GM18498 (cell line): ENCODE measurements at regions not wholly inside any gene's neighbourhood (a gene's known extent, or its start where the extent isn't known, plus 50 kb on each side); places are given as distances from the start of the nearest gene placed in this dataset.

ENCODE experiments used
- ATAC-seq: cut with Tn5 transposase; IDR thresholded peaks from one replicate; pipeline ENCODE4 v1.9.1; 2021; ENCODE audit warnings: mild to moderate bottlenecking, moderate library complexity; ENCODE audit not compliant: unreplicated experiment

DNA sequence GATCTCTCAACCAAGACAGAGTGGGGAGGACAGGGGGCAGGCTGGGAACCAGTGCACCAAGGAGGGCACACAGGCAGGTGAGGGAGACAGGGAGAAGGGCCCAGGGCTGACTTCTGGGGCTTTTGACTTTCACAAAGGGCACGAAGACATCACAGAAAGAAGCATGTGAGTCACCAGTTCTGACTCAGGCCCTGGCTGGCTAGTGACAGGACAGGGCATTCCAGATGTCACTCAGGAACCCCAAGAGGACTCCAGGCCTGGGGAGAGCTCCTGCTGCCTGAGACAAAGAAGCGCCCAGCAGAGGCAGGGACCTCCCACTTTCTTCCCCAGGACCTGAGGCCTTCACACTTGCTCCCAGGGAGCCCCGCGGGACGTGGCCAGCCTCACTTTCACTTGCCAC, 497.2 kb downstream of the BUD13 start:
- no peak for ATAC-seq

DNA sequence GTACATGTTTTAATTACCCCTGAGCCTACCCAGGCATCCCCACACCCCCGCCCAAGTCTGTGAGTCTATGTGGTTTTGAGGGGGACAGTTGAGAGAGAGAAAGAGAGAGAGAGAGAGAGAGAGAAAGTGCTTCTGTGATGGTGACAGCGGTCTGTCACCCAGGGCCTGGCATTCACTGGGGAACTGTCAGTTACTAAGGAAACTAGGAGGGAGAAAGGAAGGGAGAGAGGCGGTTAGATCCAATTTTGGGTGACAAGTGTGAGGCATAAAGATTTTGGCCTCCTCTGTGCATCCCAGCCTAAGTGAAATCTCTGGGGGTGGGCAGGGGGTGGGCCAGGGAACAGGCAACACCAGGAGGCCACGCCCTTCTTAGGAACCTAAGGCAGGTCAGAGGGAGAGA, 498.3 kb downstream of the BUD13 start:
- no peak for ATAC-seq

GRCh38 chr11:116272181-116272789, 500.5 kb downstream of the BUD13 start:
- no peak for ATAC-seq

GRCh38 chr11:116271479-116271878, 501.3 kb downstream of the BUD13 start:
- ATAC-seq: no peak

DNA sequence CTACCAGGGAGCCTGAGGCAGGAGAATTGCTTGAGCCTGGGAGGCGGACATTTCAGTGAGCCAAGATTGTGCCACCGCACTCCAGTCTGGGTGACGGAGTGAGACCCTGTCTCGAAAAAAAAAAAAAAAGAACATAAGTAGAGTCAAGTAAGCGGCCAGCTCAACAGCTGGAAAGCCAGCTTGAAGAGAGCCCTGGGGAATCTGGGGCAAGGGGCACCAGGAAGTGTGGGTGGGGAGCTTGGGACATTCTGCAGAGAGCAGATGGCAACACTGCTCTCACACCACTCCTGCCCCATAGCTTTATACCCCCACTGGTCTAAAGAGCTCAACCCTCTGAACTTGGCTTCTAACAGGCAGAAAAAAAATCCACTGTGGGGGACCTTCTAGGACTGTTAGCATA, 505.6 kb downstream of the BUD13 start:
- no peak for ATAC-seq

- ATAC-seq: no peak
Measured at GRCh38 chr11:116263770-116264169, 509.0 kb downstream of the BUD13 start.

GRCh38 chr11:116263019-116263418, 509.8 kb downstream of the BUD13 start:
- no peak for ATAC-seq

GRCh38 chr11:116262370-116262769, 510.4 kb downstream of the BUD13 start:
- no peak for ATAC-seq

DNA sequence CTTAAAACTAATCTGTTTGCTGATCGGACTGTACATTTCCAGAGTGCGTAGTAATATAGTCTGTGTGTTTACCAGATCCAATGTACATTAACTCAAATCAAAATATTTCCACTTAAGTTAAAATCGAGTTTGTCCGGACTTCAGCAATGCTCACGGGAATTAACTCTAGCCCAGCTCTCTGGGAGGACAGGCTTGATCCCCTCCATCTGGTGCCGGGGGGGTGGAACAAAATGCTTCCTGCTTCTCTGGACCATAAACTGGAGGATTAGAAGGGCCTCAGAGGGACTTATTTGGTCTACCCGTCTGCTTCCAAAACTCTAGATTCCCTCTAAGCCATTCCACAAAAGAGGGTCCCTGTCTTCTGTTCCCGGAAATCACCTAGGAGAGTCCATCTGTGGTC, 511.2 kb downstream of the BUD13 start:
- no peak for ATAC-seq

DNA sequence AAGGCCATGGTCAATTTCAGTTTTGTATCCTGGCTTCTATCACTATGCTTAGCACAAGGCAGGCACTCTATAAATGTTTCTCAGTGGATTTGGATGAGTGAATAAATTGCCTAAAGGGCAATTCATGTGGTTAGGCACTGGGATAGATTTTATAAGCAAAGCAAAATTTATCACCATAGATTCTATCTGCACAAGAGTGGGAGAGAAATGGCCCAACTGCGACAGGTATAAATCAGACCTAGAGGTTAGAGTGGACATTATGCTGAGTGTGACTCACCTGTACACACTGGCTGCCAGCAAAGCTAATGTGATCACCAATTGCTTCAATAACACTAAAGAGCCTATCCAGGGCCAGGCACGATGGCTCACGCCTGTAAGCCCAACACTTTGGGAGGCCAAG, 514.0 kb downstream of the BUD13 start:
- ATAC-seq: no peak

DNA sequence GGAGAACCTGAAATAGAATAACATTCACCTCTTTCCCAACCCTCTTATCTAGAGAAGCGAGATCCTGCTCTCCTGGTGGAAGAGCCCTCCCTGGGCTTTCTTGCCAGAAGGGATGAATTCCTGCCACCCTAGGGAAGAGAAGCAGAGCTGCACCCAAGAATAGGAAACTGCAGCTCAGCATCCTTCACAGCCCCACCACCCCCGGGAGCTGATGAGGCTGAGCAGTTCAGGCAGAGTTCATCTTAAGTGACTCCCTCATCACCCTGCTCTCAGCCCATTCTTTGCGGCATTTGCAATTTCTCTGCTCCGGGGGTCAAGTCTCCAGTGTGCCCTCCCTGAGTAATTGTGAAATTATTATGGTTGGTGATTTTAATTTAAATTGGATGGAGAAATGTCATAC, 514.9 kb downstream of the BUD13 start:
- ATAC-seq: no peak

- ATAC-seq: peak; percentile 53
Measured at GRCh38 chr11:116257092-116257491, 515.7 kb downstream of the BUD13 start.

DNA sequence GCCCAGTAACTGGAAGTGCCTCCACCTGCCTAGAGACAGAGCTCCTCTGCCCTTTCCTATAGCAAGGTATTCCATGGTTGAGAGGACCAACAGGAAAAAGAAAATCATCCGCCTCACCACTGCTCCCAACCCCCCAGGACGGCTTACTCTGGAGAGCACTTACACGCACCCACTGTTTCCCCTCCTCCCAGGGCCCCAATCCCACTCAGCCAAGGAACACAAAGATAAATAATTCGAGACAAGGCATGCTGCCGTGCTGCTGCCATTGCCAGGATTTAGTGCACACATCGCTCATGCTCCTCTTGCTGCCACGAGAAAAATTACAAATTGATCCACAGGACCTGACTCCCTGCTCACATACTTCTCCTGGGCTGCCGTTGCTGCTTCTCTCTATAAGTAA, 516.6 kb downstream of the BUD13 start:
- no peak for ATAC-seq

DNA sequence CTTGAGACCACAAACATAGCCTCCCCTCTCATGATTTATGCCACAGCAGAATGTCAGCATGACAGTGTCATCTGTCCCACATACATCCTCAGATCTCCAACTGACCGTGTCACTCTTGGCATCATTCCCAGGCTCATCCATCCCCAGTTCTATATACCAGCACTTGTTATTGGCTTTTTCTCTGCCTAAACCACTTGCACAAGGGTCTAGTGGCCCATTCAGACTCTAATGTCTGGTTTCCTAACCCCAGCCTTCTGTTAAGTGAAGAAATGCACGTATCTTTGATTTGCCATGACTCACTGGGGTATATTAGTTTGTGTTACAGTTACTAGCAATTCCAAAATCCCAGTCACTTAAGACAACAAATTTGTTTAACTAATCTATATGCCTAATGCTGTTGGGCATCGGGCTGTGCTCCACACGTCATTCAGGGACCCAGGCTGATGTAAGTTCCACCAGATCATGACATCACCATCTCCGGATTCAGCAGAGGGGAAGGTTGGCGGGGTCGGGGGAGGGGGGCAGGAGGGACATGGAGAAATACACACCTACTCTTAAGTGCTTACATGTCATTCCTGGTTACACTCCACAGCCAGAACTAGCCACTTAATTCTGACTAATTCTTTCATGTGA, 517.4 kb downstream of the BUD13 start:
- ATAC-seq: no peak

GRCh38 chr11:116250155-116250554, 522.6 kb downstream of the BUD13 start:
- no peak for ATAC-seq

GRCh38 chr11:116249561-116249960, 523.2 kb downstream of the BUD13 start:
- no peak for ATAC-seq

DNA sequence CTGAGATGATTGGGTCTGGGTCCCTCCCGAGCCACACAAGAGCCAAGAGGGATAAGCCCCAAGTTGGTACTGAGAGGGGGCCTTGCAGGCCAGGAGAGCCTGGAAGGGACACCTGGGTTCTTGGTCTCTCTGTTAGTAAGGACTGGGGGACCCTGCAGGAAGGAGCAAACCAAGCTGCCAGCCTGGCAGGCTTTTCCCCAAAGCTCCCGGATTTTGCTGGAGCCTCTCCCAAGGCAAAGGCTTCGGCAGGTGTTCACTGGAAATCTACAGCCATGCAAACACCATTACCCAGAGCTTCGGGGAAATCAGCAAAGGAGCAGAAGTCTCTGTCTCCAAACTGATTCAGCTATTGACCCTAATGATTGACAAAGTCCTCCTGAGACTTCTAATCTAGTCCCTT, 527.9 kb downstream of the BUD13 start:
- ATAC-seq: no peak

DNA sequence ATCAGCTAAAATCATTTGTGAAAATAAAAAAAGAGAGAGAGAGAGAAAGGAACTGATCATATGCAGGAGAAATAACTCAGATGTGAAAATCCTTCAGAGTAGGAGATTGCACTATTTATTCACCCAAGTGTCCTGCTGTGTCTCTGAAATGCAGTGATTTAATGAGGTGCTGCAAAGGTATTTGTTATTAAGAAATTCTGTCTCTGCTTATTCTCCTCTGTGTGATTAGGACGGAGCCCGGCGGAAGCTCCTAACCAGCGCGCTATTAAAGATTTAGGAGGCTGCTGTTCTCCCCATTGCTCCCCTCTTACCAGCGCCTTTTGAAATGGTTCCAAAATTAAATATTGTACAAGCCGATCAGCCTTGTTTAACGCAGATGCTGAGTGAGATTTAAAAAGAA, 528.3 kb downstream of the BUD13 start:
- no peak for ATAC-seq

DNA sequence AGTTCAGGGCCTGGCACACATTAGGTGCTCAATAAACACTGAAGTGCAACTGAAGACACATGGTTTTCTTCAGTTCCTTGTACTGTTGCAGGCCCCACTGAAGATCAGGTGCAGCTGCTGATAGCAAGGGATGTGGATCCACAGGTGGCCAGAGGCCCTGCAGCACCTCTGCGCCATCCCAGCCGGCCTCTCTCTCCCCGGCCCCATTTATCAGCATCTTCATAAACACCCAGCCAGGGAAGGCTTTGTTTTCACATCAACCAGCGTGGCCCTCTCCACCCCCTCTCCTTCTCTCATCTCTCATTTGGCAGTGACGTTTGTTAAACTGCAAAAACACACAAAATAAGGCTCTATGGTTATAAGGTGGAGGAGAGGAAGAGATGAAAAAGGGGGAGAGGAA, 528.8 kb downstream of the BUD13 start:
- ATAC-seq: no peak

DNA sequence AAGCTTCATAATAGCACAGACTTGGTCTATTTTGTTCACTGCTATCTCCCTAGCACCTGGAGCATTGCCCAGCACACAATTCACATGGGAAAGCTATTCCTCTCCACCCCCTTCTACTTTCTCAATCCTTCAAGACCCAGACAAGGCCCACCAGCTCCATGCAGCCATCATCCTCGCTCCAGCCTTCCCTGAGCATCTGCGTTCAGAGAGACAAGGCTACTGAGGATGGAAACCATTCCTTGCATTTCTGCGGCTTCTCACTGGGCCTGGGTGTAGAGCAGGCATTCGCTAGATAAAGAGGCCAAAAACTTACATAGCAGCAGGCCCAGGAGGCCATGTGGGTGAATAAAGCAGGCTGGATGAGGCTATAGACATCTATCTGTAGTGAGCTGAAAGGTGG, 530.8 kb downstream of the BUD13 start:
- no peak for ATAC-seq

DNA sequence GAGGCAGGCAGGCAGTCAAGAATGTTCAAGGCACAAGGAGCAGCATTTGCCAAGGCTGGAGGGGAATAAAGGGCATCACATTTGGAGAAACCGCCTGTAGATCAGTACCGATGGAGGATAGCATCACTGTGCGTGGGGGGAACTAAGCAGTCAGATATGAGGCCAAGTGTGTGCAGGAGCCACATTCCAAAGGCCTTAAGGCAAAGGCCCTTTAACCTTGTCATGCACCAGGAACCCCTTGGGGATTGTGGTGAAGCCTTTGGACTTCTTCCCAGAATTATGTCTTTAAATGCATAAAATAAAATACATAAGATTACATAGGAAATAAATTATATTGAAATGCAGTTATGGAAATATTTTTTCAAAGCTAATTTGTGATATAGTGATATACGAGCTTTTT, 532.1 kb downstream of the BUD13 start:
- no peak for ATAC-seq

DNA sequence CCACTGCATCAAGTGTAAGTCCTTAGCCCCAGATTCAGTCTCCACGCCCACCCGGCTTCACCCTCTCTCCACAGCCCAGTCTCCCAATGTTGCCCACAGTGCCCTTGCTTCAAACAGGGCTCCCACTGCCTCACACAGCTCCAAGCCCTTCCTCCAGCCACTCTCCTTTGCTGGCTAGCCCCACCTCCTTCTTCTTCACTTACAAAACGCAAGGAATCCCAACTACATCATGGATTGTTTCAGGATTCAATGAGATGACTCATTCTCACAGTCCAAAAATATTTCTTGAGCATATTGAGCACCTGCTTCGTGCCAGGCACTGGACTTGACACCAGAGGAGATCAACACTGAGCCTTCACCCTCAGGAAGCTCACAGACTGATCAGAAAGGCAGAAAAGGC, 533.5 kb downstream of the BUD13 start:
- no peak for ATAC-seq

DNA sequence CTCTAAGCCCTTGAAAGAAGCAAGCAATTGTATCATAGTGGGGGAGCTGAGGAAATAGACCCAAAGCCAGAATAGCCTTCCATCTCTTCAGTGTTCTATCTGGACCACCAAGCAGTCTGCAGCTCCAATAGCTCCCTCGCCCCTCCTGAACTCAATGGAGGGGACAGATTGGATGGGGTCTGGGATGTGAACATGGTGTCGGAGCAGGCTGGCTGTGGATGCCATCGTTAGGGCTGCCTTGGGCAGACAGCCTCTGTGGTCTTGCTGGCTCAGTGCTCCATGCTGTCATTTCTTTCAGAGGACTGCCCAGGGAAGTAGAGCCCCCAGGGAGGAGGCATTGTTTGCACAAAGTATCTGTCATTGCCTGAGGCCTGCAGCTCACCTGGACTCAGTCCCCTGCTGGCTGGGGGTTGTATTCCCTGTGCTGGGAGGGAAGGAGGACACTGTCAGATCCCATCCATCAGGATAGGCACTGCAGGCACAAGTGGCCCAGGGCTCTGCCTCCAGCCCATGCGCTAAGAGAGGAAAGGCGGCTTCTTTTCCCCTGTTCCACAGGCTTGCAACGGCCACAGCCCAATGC, 537.7 kb downstream of the BUD13 start:
- no peak for ATAC-seq
